ENCODE measurements at regions not wholly inside any gene's neighbourhood (a gene's known extent, or its start where the extent isn't known, plus 50 kb on each side); places are given as distances from the start of the nearest gene placed in this dataset.
"Not testable (repeated sequence)": the region's sequence is repeated elsewhere in the genome, so short reads cannot be mapped to it uniquely, and the experiment has no call there.

DNA sequence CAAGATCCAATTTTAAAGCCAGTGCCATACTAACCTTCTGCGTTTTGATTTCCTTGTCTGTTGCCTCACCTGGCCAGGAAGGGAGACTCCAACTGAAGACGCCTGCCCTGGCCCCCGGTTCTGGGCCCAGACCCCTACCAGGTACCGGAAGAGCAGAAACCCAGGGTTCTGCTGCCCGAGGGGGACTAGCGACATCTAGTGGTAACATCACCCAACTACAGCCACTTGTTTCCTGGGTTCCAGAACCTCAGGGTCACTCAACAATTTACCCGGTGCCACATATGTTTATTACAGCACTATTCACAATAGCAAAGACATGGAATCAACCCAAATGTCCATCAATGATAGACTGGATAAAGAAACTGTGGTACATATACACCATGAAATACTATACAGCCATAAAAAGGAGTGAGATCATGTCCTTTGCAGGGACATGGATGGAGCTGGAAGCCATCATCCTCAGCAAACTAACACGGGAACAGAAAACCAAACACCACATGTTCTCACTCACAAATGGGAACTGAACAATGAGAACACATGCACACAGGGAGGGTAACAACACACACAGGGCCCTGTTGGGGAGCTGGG, 268.7 kb upstream of the IRX4 start:
- not testable (repeated sequence) for H3K27me3 ChIP-seq (ENCODE audit: control insufficient read depth, insufficient read depth, low read length); H3K9ac ChIP-seq (ENCODE audit: low read depth, low read length); H3K36me3 ChIP-seq (ENCODE audit: control insufficient read depth, insufficient read depth, low read length)

GRCh38 chr5:2149195-2149539, 266.4 kb upstream of the IRX4 start:
- Histone ChIP-seq H3K9me3 (ENCODE audit: control insufficient read depth, insufficient read depth, low read length) (peaks cover 17% of the 10 kb centered on the region), H3K36me3 (ENCODE audit: control insufficient read depth, insufficient read depth, low read length) (no peaks in the 10 kb centered on the region), H3K9ac (ENCODE audit: low read depth, low read length) (no peak overlapping the region), H3K4me1 (ENCODE audit: control insufficient read depth, insufficient read depth, low read length) (peaks cover 14% of the 10 kb centered on the region), H3K27ac (ENCODE audit: low read depth, low read length) (peak overlapping the region; percentile 11), H3K4me3 (ENCODE audit: low read depth, low read length) (no peak overlapping the region), H3K27me3 (ENCODE audit: control insufficient read depth, insufficient read depth, low read length) (no peaks in the 10 kb centered on the region)

More for the DNA sequence above, 268.7 kb upstream of the IRX4 start:
- peaks cover 14% of the 10 kb centered on the region for H3K4me1 ChIP-seq (ENCODE audit: control insufficient read depth, insufficient read depth, low read length)
- H3K4me3 ChIP-seq (ENCODE audit: low read depth, low read length); H3K9me3 ChIP-seq (ENCODE audit: control insufficient read depth, insufficient read depth, low read length); H3K27ac ChIP-seq (ENCODE audit: low read depth, low read length): not testable (repeated sequence)

DNA sequence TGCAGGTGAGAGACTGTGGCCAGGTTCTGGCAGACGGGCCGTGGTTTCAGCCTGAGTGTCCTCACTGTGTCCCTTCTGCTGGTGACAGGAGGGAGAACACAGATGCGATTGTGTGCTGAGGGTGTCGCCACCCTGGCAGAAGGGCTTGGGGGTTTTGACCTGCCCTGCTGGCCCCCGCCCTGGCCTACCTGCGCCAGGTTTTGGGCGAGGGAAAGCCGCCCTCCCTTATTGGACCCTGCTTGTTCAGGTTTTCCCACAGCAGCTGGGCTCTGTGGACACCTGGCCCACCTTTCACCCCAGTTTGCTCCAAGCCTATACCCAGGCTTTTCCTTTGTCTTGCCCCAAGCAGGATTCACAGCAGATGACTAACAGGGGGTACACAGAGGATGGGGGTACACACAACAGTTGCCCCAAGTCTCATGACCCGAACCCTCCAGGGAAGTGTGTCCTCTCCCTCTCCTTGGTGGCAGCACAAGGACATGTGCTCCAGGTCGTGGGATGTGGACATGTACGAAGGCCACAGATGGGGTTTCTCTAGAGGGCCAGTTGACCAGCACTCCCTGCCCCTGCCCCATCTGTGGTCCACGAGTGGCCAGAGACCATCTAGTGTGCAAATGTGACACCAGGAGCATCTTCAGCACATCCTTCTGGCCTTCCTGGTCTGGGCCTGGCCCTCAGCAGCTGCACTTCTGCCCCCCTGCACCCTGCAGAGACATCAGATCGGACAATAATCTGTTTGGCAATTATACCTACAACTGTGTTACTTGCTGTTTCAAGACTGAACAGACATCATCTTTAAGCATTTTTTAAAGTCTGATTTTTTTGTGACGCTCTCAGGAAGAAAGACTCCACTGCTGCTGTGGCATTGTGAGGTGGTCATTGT, 265.8 kb upstream of the IRX4 start:
- Histone ChIP-seq H3K4me3 (ENCODE audit: low read depth, low read length) (no peak overlapping the region), H3K9me3 (ENCODE audit: control insufficient read depth, insufficient read depth, low read length) (peaks cover 17% of the 10 kb centered on the region), H3K36me3 (ENCODE audit: control insufficient read depth, insufficient read depth, low read length) (no peaks in the 10 kb centered on the region), H3K27ac (ENCODE audit: low read depth, low read length) (no peak overlapping the region), H3K9ac (ENCODE audit: low read depth, low read length) (no peak overlapping the region), H3K4me1 (ENCODE audit: control insufficient read depth, insufficient read depth, low read length) (peaks cover 14% of the 10 kb centered on the region), H3K27me3 (ENCODE audit: control insufficient read depth, insufficient read depth, low read length) (no peaks in the 10 kb centered on the region)

DNA sequence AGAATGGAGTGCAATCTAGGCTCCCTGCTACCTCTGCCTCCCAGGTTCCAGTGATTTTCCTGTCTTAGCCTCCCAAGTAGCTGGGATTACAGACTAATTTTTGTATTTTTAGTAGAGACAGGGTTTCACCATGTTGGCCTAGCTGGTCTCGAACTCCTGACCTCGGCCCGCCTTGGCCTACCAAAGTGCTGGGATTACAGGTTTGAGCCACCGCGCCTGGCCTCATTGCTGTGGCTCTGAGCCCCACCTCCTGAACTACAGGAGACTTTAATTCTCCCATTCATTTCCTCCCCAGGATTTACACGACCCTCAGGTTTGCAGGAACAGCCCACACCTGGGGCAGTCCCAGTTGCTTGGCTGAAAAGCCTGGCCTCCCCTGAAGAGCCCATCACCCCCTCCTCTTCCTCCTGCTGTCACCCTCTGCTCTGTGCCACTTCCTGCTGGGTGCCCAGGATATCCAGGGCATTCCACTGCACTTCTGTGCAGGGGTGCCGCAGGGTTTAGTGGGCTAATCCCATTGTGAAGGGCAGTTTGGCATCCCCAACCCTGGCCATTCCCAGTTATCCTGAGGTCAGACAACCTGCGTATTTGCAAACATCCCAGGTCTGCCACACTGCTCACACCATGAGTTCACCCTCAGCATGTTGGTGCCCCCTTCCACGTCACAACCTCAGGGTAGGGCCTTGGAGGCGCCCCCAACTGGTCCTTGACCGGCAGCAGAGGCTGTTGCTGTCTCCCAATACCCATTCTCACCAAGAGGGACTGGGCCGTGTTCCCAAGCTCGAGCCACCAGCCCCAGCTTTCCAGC, 265.0 kb upstream of the IRX4 start:
- H3K4me1 ChIP-seq (ENCODE audit: control insufficient read depth, insufficient read depth, low read length), result peaks cover 14% of the 10 kb centered on the region
- H3K9me3 ChIP-seq (ENCODE audit: control insufficient read depth, insufficient read depth, low read length), result peaks cover 17% of the 10 kb centered on the region
- no peaks in the 10 kb centered on the region for H3K27me3 ChIP-seq (ENCODE audit: control insufficient read depth, insufficient read depth, low read length)
- H3K36me3 ChIP-seq (ENCODE audit: control insufficient read depth, insufficient read depth, low read length), result no peaks in the 10 kb centered on the region
- H3K9ac ChIP-seq (ENCODE audit: low read depth, low read length), result no peak overlapping the region
- no peak overlapping the region for H3K27ac ChIP-seq (ENCODE audit: low read depth, low read length)
- no peak overlapping the region for H3K4me3 ChIP-seq (ENCODE audit: low read depth, low read length)

- H3K9me3 ChIP-seq (ENCODE audit: control insufficient read depth, insufficient read depth, low read length), result peaks cover 17% of the 10 kb centered on the region
These were observed 261.1 kb upstream of the IRX4 start for GRCh38 chr5:2143646-2144353.

DNA sequence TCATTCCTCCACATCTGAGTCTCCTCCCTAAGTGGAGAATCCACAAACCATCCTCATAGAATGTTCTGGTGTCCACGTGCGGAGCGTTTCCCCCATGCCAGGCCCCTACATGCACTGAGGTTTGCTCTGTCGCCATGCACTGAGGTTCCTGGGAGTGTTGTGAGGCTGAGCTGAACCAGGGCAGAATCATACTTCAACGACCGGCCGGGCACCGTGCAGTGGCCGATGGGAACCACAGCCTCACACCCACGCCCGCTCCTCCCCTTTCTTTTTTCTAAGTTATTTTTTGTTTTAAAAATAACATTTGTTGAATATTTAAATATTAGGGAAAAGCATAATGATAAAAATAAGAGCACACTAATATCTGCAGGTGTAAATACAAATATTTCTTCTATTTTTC, 260.4 kb upstream of the IRX4 start:
- Histone ChIP-seq H3K4me1 (ENCODE audit: control insufficient read depth, insufficient read depth, low read length) (no peaks in the 10 kb centered on the region), H3K4me3 (ENCODE audit: low read depth, low read length) (no peak overlapping the region), H3K27ac (ENCODE audit: low read depth, low read length) (no peak overlapping the region), H3K9ac (ENCODE audit: low read depth, low read length) (no peak overlapping the region), H3K9me3 (ENCODE audit: control insufficient read depth, insufficient read depth, low read length) (peaks cover 17% of the 10 kb centered on the region), H3K36me3 (ENCODE audit: control insufficient read depth, insufficient read depth, low read length) (no peaks in the 10 kb centered on the region), H3K27me3 (ENCODE audit: control insufficient read depth, insufficient read depth, low read length) (no peaks in the 10 kb centered on the region)

More at GRCh38 chr5:2143646-2144353, 261.1 kb upstream of the IRX4 start:
- Histone ChIP-seq H3K4me1 (ENCODE audit: control insufficient read depth, insufficient read depth, low read length) (peaks cover 1% of the 10 kb centered on the region), H3K9ac (ENCODE audit: low read depth, low read length) (no peak overlapping the region), H3K27me3 (ENCODE audit: control insufficient read depth, insufficient read depth, low read length) (no peaks in the 10 kb centered on the region), H3K27ac (ENCODE audit: low read depth, low read length) (no peak overlapping the region), H3K4me3 (ENCODE audit: low read depth, low read length) (no peak overlapping the region), H3K36me3 (ENCODE audit: control insufficient read depth, insufficient read depth, low read length) (no peaks in the 10 kb centered on the region)

- peaks cover 17% of the 10 kb centered on the region for H3K9me3 ChIP-seq (ENCODE audit: control insufficient read depth, insufficient read depth, low read length)
- H3K4me1 ChIP-seq (ENCODE audit: control insufficient read depth, insufficient read depth, low read length), result no peaks in the 10 kb centered on the region
- no peaks in the 10 kb centered on the region for H3K27me3 ChIP-seq (ENCODE audit: control insufficient read depth, insufficient read depth, low read length)
- H3K9ac ChIP-seq (ENCODE audit: low read depth, low read length), result no peak overlapping the region
- no peak overlapping the region for H3K27ac ChIP-seq (ENCODE audit: low read depth, low read length)
- no peak overlapping the region for H3K4me3 ChIP-seq (ENCODE audit: low read depth, low read length)
- H3K36me3 ChIP-seq (ENCODE audit: control insufficient read depth, insufficient read depth, low read length), result no peaks in the 10 kb centered on the region
These were observed 259.8 kb upstream of the IRX4 start for GRCh38 chr5:2142456-2142954.

DNA sequence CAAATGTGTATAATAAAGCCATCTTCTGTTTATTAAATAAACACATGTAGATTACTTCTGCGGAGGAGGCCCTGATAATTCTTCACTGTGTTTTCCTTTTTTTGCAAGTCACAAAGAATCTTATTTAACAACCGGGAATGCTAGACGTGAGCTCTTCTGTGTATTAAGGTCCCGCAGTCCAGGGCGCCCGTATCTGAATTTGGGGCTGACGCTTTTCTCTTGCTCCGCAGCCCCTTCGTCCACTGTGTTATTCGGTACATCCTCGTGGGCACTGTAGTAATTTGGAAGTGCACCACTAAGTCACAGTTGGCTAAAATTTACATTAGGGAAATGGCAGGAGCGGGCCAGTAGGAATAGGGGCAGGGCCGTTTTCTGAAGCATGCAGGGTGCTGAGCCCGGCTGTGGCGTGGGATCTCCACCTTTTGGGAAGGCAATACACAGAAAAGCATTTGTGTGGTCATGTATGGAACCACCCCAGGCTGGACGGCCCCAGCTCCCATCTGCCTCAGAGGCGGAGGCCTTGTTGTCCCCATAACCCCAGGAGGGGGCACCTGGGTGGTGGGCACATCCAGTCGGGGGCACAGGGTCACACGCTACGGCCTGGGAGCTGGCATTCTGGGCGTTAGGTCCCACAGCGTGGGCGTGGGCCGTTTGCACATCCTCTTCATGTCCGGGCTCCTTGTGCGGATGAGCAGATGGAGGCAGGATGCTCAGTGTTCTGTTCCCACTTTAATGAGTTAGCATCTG, 258.7 kb upstream of the IRX4 start:
- H3K27ac ChIP-seq (ENCODE audit: low read depth, low read length), result no peak overlapping the region
- no peaks in the 10 kb centered on the region for H3K36me3 ChIP-seq (ENCODE audit: control insufficient read depth, insufficient read depth, low read length)
- H3K9me3 ChIP-seq (ENCODE audit: control insufficient read depth, insufficient read depth, low read length), result peaks cover 17% of the 10 kb centered on the region
- no peak overlapping the region for H3K9ac ChIP-seq (ENCODE audit: low read depth, low read length)
- H3K27me3 ChIP-seq (ENCODE audit: control insufficient read depth, insufficient read depth, low read length), result no peaks in the 10 kb centered on the region
- H3K4me3 ChIP-seq (ENCODE audit: low read depth, low read length), result no peak overlapping the region
- no peaks in the 10 kb centered on the region for H3K4me1 ChIP-seq (ENCODE audit: control insufficient read depth, insufficient read depth, low read length)

GRCh38 chr5:2140501-2141175, 257.9 kb upstream of the IRX4 start:
- Histone ChIP-seq H3K9ac (ENCODE audit: low read depth, low read length) (no peak overlapping the region), H3K27me3 (ENCODE audit: control insufficient read depth, insufficient read depth, low read length) (no peaks in the 10 kb centered on the region), H3K36me3 (ENCODE audit: control insufficient read depth, insufficient read depth, low read length) (no peaks in the 10 kb centered on the region), H3K27ac (ENCODE audit: low read depth, low read length) (no peak overlapping the region), H3K4me3 (ENCODE audit: low read depth, low read length) (no peak overlapping the region), H3K9me3 (ENCODE audit: control insufficient read depth, insufficient read depth, low read length) (peaks cover 12% of the 10 kb centered on the region), H3K4me1 (ENCODE audit: control insufficient read depth, insufficient read depth, low read length) (no peaks in the 10 kb centered on the region)
